Loucy (cell line): ENCODE measurements at regions not wholly inside any gene's neighbourhood (a gene's known extent, or its start where the extent isn't known, plus 50 kb on each side); places are given as distances from the start of the nearest gene placed in this dataset.

Experiments
- EZH2phosphoT487 ChIP-seq: fragments of 200-600 bp; IDR thresholded peaks from 2 replicates; pipeline ENCODE4 v1.6.1; 2018; ENCODE audit warnings: antibody characterized with exemption, mild to moderate bottlenecking, moderate library complexity, borderline replicate concordance
- TF ChIP-seq, protein P1 (sequence below): fragments of 200-600 bp; sonication (generic); conservative IDR thresholded peaks from 2 replicates; pipeline ENCODE4 v1.5.1; 2014; ENCODE audit warnings: mild to moderate bottlenecking, antibody characterized with exemption, low read length

DNA sequence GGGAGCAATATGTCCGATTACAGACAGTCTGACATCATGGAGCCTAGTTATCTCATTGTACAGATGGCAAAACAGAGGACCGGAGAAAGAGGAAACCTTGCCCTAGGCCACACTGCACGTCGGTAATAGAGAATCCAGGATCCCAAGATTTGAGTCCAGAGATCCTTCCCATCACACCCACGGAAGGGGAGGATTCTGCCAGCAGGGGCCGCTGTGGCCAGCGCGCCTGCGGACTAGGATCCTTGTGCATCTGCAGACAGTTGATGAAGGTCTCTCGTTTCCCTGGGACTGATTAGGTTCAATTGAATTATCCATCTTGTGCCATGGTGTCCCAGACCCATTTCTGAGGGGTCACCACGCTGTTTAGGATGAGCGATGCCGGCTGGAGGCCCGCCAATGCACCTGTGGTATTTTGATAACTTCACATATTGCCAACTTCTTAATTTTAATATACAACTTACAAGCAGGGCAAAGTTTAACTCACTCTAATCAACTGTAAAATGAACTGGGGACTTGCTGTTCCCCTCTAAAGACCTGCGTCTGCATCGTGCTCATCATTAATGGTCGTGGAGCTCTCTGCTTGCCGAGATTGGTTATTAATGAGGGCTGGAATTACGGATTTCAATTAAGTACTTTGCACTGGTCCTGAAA is 592.7 kb upstream of the BRINP1 start:
- TF ChIP-seq, protein P1, sequence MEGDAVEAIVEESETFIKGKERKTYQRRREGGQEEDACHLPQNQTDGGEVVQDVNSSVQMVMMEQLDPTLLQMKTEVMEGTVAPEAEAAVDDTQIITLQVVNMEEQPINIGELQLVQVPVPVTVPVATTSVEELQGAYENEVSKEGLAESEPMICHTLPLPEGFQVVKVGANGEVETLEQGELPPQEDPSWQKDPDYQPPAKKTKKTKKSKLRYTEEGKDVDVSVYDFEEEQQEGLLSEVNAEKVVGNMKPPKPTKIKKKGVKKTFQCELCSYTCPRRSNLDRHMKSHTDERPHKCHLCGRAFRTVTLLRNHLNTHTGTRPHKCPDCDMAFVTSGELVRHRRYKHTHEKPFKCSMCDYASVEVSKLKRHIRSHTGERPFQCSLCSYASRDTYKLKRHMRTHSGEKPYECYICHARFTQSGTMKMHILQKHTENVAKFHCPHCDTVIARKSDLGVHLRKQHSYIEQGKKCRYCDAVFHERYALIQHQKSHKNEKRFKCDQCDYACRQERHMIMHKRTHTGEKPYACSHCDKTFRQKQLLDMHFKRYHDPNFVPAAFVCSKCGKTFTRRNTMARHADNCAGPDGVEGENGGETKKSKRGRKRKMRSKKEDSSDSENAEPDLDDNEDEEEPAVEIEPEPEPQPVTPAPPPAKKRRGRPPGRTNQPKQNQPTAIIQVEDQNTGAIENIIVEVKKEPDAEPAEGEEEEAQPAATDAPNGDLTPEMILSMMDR = peak; percentile 29
- TF ChIP-seq EZH2phosphoT487 = no peak
